HepG2 (cell line): ENCODE measurements at regions not wholly inside any gene's neighbourhood (a gene's known extent, or its start where the extent isn't known, plus 50 kb on each side); places are given as distances from the start of the nearest gene placed in this dataset.

ENCODE experiments used
- ATAC-seq: fragments of 200-7000 bp; cut with Tn5 transposase; 3 replicates; pipeline ENCODE4 v1.9.1; 2020; ENCODE audit warnings: mild to moderate bottlenecking, moderate library complexity
- BruUV-seq: library from RNA; stranded (reverse); fragments of 400-500 nt; replicated peaks from 2 replicates; lab custom pipeline; 2021; lab: Mats Ljungman, UMichigan
- CTCF ChIA-PET: fragments of 300-600 bp; formaldehyde crosslinking; extraction: SDS; loops from one replicate; lab custom pipeline; 2021; ENCODE audit warnings: low total read pairs, inconsistent platforms, low intra/inter-chr PET ratio; lab: Yijun Ruan, JAX
- POLR2A ChIA-PET: fragments of 350-600 bp; sonication (Branson Sonifier 250); formaldehyde crosslinking; loops from one replicate; lab custom pipeline; 2020; ENCODE audit warnings: antibody characterized with exemption, inconsistent platforms; lab: Yijun Ruan, JAX
- DNase-seq: peaks from one replicate; pipeline ENCODE4 v3.0.0-alpha.2; 2015; ENCODE audit warnings: low spot score
- FAIRE-seq: peaks from 3 replicates; lab custom pipeline; 2011; peaks lifted over from hg19 to GRCh38; lab: Jason Lieb, UNC
- H2AFZ ChIP-seq: one replicate; pipeline ENCODE4 v1.6.1; 2011; ENCODE audit warnings: low read length, inconsistent platforms
- H3K27ac ChIP-seq: fragments of 300-600 bp; 3 replicates; pipeline ENCODE4 v1.8.0; 2011; ENCODE audit warnings: mixed run types, mild to moderate bottlenecking, mixed read lengths, low read length, inconsistent platforms; ENCODE audit not compliant: insufficient read depth; ENCODE audit errors: extremely low read length
- H3K27me3 ChIP-seq, 2 experiments: fragments of 200-600 bp in 1 of 2; 2 replicates in 1 of 2; 3 replicates in 1 of 2; pipeline versions ENCODE4 v1.6.0 to v1.8.0; 2011; ENCODE audit warnings: low read length in 2 of 2, mild to moderate bottlenecking in 2 of 2, moderate library complexity in 2 of 2, inconsistent platforms in 1 of 2; ENCODE audit not compliant: insufficient read depth in 2 of 2, control insufficient read depth in 1 of 2
- H3K36me3 ChIP-seq, 2 experiments: fragments of 200-600 bp in 1 of 2; replicated peaks in 1 of 2; 2 replicates in 1 of 2; 3 replicates in 1 of 2; pipeline versions ENCODE4 v1.5.1 to v1.8.0; 2011; ENCODE audit warnings: low read length in 2 of 2, inconsistent platforms in 1 of 2; ENCODE audit not compliant: insufficient read depth in 2 of 2, control insufficient read depth in 1 of 2
- H3K4me1 ChIP-seq: 2 replicates; pipeline ENCODE4 v1.5.1; 2012; ENCODE audit warnings: low read length, inconsistent platforms; ENCODE audit not compliant: insufficient read depth
- H3K4me2 ChIP-seq: 2 replicates; pipeline ENCODE4 v1.6.0; 2011; ENCODE audit warnings: low read depth, low read length, inconsistent platforms
- H3K4me3 ChIP-seq, 3 experiments: fragments of 200-600 bp in 1 of 3; sonication (generic), shearing (Covaris generic) in 1 of 3; replicated peaks in 1 of 3; 2 replicates each; pipeline ENCODE4 v1.5.1; 2011 to 2016; ENCODE audit warnings: low read length in 3 of 3, inconsistent platforms in 2 of 3, low read depth in 2 of 3, mild to moderate bottlenecking in 2 of 3, control low read depth in 1 of 3, mixed read lengths in 1 of 3; ENCODE audit not compliant: insufficient read depth in 1 of 3
- H3K79me2 ChIP-seq: one replicate; pipeline ENCODE4 v1.6.1; 2011; ENCODE audit warnings: low read length, inconsistent platforms; ENCODE audit not compliant: insufficient read depth
- H3K9ac ChIP-seq: 2 replicates; pipeline ENCODE4 v1.6.0; 2011; ENCODE audit warnings: mild to moderate bottlenecking, low read depth, low read length, inconsistent platforms; ENCODE audit not compliant: insufficient read depth
- H3K9me3 ChIP-seq: 2 replicates; pipeline ENCODE4 v1.5.1; 2012; ENCODE audit warnings: mild to moderate bottlenecking, low read length
- H4K20me1 ChIP-seq: 2 replicates; pipeline ENCODE4 v1.6.0; 2011; ENCODE audit warnings: inconsistent platforms, mild to moderate bottlenecking, low read length, moderate library complexity; ENCODE audit not compliant: insufficient read depth
- RFXAP ChIP-seq: sonication (generic); formaldehyde crosslinking; IDR thresholded peaks from 2 replicates; pipeline ENCODE4 v1.4.0; 2020; ENCODE audit warnings: missing genetic modification reagents, borderline replicate concordance
- ZBTB7B ChIP-seq: sonication (generic); formaldehyde crosslinking; IDR thresholded peaks from 2 replicates; pipeline ENCODE4 v1.4.0; 2020; ENCODE audit warnings: missing genetic modification reagents
- ZNF317 ChIP-seq: sonication (generic); formaldehyde crosslinking; IDR thresholded peaks from 2 replicates; pipeline ENCODE4 v1.5.0; 2020; ENCODE audit warnings: mild to moderate bottlenecking, missing genetic modification reagents
- ZNF383 ChIP-seq: sonication (generic); formaldehyde crosslinking; IDR thresholded peaks from 2 replicates; pipeline ENCODE4 v1.4.0; 2020; ENCODE audit warnings: missing genetic modification reagents, mild to moderate bottlenecking, borderline replicate concordance
- WGBS: methylation state at CpG from one replicate; pipeline ENCODE4 v1.1.6; 2017; ENCODE audit warnings: low lambda C conversion rate; 5-methylcytosine and 5-hydroxymethylcytosine counted together
- in situ Hi-C: cut with HindIII; loops from 2 replicates; pipeline ENCODE4 v1.10.0; 2017; ENCODE audit warnings: low pct_unique_long_range_greater_than_20kb; ENCODE audit not compliant: extremely low pct_ligation_motif_present
- intact Hi-C: fragments of 100-400 bp; cut with micrococcal nuclease; formaldehyde crosslinking; loops from one replicate; pipeline ENCODE4 v1.10.0; 2022; ENCODE audit not compliant: unreplicated experiment
- TF ChIP-seq, protein P1 (sequence below), 2 experiments: fragments of 450-650 bp in 1 of 2; sonication (generic) in 1 of 2; formaldehyde crosslinking in 1 of 2; IDR thresholded peaks; 2 replicates each; pipeline versions ENCODE4 v1.6.1 to v1.8.0; 2016 to 2022; ENCODE audit warnings: antibody characterized with exemption in 1 of 2, mild to moderate bottlenecking in 1 of 2, missing genetic modification reagents in 1 of 2

DNA sequence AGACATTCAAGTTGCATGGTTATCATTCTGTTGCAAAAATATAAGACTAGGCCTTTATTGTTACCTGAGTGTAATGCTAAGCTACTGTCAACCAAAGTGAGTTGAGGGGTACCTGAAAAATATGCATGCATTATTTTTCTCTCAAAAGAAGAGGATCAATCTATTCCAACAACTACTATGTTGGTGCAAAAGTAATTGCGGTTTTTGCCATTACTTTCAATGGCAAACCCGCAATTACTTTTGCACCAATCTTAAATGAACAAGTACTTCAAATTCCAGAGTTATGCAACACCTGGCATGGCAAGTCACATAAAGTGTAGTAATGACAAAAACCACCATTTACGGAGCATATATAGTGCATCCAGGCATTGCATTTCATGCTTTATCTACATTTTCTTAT, 307.0 kb upstream of the NOX3 start:
- TF ChIP-seq ZNF383 (CRISPR knock-in tag) = no peak
- no peak for TF ChIP-seq RFXAP
- TF ChIP-seq, protein P1, sequence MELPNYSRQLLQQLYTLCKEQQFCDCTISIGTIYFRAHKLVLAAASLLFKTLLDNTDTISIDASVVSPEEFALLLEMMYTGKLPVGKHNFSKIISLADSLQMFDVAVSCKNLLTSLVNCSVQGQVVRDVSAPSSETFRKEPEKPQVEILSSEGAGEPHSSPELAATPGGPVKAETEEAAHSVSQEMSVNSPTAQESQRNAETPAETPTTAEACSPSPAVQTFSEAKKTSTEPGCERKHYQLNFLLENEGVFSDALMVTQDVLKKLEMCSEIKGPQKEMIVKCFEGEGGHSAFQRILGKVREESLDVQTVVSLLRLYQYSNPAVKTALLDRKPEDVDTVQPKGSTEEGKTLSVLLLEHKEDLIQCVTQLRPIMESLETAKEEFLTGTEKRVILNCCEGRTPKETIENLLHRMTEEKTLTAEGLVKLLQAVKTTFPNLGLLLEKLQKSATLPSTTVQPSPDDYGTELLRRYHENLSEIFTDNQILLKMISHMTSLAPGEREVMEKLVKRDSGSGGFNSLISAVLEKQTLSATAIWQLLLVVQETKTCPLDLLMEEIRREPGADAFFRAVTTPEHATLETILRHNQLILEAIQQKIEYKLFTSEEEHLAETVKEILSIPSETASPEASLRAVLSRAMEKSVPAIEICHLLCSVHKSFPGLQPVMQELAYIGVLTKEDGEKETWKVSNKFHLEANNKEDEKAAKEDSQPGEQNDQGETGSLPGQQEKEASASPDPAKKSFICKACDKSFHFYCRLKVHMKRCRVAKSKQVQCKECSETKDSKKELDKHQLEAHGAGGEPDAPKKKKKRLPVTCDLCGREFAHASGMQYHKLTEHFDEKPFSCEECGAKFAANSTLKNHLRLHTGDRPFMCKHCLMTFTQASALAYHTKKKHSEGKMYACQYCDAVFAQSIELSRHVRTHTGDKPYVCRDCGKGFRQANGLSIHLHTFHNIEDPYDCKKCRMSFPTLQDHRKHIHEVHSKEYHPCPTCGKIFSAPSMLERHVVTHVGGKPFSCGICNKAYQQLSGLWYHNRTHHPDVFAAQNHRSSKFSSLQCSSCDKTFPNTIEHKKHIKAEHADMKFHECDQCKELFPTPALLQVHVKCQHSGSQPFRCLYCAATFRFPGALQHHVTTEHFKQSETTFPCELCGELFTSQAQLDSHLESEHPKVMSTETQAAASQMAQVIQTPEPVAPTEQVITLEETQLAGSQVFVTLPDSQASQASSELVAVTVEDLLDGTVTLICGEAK (IDR thresholded peaks at IDR 0.05) = peak; percentile 93
- TF ChIP-seq, protein P1 (CRISPR knock-in tag; IDR thresholded peaks at IDR 0.05) = no peak
- no peak for TF ChIP-seq ZNF317 (CRISPR knock-in tag)
- no peak for TF ChIP-seq ZBTB7B (CRISPR knock-in tag)
- H3K4me2 ChIP-seq = no peak overlapping the region
- no peak for FAIRE-seq
- POLR2A ChIA-PET = no interaction called here
- no peak overlapping the region for H3K9ac ChIP-seq
- no peak for ATAC-seq
- CTCF ChIA-PET = no interaction called here
- H3K36me3 ChIP-seq = no peaks in the 10 kb centered on the region
- no peak overlapping the region for H3K27ac ChIP-seq
- BruUV-seq = no TSS peak
- peaks cover 0 to 3% of the 10 kb centered on the region in 2 experiments; a peak in 1 of 5 replicates for H3K27me3 ChIP-seq
- intact Hi-C loops = no loop called here
- DNase-seq = no peak
- in situ Hi-C loops = loop anchor here (10.0 kb wide), 2 partner anchors 438 to 588 kb away; no protein-coding TSS in a partner anchor
- H3K9me3 ChIP-seq = no peaks in the 10 kb centered on the region
- H4K20me1 ChIP-seq = no peaks in the 10 kb centered on the region
- no peaks in the 10 kb centered on the region for H3K4me1 ChIP-seq
- 42% methylated on average over 3 of the region's 3 CpGs for WGBS
- H3K79me2 ChIP-seq = no peaks in the 10 kb centered on the region
- no peak overlapping the region for H2AFZ ChIP-seq
- H3K4me3 ChIP-seq = no peak overlapping the region
